ENCODE measurements at regions not wholly inside any gene's neighbourhood (a gene's known extent, or its start where the extent isn't known, plus 50 kb on each side); places are given as distances from the start of the nearest gene placed in this dataset.
"Not testable (repeated sequence)": the region's sequence is repeated elsewhere in the genome, so short reads cannot be mapped to it uniquely, and the experiment has no call there.

DNA sequence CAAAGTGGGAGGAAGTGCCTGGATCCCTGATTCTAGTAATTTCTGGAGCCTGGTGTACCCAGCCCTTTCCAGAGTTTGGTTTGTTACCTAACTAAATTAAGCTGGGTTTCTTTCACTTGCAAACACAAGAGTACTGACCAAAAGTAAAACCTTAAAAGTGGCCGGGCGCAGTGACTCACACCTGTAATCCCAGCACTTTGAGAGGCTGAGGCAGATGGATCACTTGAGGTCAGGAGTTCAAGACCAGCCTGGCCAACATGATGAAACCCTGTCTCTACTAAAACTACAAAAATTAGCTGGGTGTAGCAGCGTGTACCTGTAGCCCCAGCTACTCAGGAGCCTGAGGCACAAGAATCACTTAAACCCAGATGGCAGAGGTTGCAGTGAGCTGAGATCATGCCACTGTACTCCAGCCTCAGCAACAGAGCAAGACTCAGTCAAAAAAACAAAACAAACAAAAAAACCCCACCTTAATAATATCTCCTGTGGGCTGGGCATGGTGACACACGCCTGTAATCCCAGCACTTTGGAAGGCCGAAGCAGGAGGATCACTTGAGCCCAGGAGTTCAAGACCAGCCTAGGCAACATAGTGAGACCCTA, 78.0 kb upstream of the BLID start:
- TF ChIP-seq, protein P1, sequence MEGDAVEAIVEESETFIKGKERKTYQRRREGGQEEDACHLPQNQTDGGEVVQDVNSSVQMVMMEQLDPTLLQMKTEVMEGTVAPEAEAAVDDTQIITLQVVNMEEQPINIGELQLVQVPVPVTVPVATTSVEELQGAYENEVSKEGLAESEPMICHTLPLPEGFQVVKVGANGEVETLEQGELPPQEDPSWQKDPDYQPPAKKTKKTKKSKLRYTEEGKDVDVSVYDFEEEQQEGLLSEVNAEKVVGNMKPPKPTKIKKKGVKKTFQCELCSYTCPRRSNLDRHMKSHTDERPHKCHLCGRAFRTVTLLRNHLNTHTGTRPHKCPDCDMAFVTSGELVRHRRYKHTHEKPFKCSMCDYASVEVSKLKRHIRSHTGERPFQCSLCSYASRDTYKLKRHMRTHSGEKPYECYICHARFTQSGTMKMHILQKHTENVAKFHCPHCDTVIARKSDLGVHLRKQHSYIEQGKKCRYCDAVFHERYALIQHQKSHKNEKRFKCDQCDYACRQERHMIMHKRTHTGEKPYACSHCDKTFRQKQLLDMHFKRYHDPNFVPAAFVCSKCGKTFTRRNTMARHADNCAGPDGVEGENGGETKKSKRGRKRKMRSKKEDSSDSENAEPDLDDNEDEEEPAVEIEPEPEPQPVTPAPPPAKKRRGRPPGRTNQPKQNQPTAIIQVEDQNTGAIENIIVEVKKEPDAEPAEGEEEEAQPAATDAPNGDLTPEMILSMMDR (IDR thresholded peaks at IDR 0.05): not testable (repeated sequence)
- not testable (repeated sequence) for TF ChIP-seq POLR2A (IDR thresholded peaks at IDR 0.05)
